ENCODE measurements at regions not wholly inside any gene's neighbourhood (a gene's known extent, or its start where the extent isn't known, plus 50 kb on each side); places are given as distances from the start of the nearest gene placed in this dataset.

DNA sequence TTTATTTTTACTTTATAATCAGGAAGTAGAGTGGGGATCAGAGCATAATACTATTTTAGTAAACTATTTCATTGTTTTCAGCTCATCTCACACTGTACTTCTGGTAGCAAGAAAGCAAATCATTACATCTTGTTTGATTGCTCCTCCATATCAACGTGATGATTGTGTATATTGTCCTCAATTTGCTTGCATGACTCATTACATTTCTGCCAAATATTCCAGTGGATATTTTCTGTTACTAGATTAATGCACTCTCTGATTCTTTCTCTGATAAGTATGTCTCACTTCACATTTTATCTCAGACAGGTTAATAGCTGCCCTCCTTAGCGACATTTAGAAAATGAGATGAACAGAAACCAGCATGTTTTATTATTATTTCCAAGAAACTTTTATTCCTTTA is 1145.3 kb downstream of the OTOL1 start:
- no peak for DNase-seq (ENCODE audit: low read depth)
- TF ChIP-seq, protein P1, sequence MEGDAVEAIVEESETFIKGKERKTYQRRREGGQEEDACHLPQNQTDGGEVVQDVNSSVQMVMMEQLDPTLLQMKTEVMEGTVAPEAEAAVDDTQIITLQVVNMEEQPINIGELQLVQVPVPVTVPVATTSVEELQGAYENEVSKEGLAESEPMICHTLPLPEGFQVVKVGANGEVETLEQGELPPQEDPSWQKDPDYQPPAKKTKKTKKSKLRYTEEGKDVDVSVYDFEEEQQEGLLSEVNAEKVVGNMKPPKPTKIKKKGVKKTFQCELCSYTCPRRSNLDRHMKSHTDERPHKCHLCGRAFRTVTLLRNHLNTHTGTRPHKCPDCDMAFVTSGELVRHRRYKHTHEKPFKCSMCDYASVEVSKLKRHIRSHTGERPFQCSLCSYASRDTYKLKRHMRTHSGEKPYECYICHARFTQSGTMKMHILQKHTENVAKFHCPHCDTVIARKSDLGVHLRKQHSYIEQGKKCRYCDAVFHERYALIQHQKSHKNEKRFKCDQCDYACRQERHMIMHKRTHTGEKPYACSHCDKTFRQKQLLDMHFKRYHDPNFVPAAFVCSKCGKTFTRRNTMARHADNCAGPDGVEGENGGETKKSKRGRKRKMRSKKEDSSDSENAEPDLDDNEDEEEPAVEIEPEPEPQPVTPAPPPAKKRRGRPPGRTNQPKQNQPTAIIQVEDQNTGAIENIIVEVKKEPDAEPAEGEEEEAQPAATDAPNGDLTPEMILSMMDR (IDR thresholded peaks at IDR 0.05; ENCODE audit: control insufficient read depth, extremely low read depth, insufficient read depth): no peak
- no peak overlapping the region for H3K4me3 ChIP-seq (ENCODE audit: low read depth, low read length)

DNA sequence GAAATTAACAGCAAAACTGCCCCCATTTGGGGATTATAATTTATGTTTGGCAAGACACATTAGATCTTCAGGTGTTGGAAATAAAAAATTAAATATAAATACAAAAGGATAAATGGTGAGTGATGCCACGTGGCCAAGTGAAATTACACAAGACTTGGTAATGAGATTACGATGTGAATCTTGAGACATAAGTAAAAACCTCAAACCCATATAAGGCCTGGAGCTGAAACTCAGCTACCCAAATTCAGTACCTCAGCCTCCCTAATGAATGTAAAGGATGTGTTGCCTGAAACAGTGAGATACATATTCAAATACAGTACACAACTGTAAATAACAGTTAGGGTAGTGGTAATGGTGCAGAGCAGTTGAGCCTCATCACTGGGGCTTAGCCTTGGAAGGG is 1146.6 kb downstream of the OTOL1 start:
- H3K4me3 ChIP-seq (ENCODE audit: low read depth, low read length): no peak overlapping the region
- no peak for DNase-seq (ENCODE audit: low read depth)
- TF ChIP-seq, protein P1 (IDR thresholded peaks at IDR 0.05; ENCODE audit: control insufficient read depth, extremely low read depth, insufficient read depth): no peak

DNA sequence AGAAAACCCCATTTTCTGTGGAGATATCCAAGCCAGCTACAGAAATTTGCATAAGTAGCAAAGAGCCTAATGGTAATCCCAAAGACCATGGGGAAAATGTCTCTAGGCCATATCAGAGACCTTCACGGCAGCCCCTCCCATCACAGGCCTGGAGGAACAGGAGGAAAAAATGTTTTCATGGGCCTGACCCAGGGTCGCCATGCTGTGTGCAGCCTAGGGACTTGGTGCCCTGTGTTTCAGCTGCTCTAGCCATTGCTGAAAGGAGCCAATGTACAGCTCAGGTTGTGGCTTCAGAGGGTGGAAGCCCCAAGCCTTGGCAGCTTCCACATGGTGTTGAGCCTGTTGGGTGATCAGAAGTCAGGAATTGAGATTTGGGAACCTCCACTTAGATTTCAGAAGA is 1150.7 kb downstream of the OTOL1 start:
- H3K4me3 ChIP-seq (ENCODE audit: low read depth, low read length): no peak overlapping the region
- DNase-seq (ENCODE audit: low read depth): no peak
- TF ChIP-seq, protein P1 (IDR thresholded peaks at IDR 0.05; ENCODE audit: control insufficient read depth, extremely low read depth, insufficient read depth): no peak

DNA sequence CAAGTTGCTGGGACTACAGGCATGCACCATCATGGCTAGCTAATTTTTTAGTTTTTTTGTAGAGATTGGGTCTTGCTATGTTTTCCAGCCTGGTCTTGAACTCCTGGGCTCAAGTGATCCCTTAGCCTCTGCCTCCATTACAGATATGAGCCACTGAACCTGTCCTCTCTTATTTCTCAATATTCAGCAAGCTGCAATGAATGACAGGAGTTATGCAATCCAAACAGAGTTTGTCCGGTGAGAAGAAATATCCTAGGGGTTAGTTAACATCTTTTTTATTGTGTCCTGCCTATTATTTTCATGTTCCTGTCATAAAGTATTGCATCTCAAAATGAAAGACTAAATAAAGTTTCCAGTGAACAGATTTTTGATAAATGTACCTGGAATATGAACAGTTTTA is 1161.4 kb downstream of the OTOL1 start:
- TF ChIP-seq, protein P1 (IDR thresholded peaks at IDR 0.05; ENCODE audit: control insufficient read depth, extremely low read depth, insufficient read depth): no peak
- no peak for DNase-seq (ENCODE audit: low read depth)

DNA sequence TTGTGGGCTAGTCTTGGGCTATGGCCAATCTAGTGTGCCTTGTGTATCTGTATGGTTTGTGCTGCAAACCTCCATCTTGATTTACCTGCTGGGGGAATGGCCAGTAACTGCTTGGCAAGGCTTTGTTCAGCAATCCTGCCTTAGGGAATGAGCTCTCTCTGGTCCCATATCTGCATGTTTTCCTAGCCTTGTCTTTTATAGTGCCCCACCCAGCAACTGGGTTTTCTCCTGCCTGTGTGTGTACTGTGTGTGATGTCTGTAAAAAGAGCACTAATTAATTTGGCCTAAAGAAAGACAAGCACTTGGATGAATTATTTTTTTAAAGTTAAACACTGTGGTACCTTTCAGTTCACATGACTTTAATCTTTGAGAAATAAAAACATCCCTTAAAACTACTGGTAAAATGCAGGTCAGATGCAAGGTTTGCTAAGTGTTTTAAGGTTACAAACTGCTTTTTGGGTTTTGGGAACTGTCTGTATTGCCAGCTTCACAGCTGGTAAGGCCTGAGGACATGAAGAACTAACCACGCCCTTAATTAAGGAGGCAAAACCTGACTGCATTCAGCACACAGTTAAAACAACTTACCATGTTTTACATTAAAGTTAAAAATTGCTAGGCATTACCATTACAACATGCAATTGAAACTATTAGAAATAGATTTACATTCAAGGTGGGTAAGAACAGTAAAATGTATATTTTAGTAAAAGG is 1169.2 kb downstream of the OTOL1 start:
- no peak overlapping the region for H3K4me3 ChIP-seq (ENCODE audit: low read depth, low read length)
- TF ChIP-seq, protein P1 (IDR thresholded peaks at IDR 0.05; ENCODE audit: control insufficient read depth, extremely low read depth, insufficient read depth): no peak
- DNase-seq (ENCODE audit: low read depth): no peak

More for the DNA sequence above, 1161.4 kb downstream of the OTOL1 start:
- no peak overlapping the region for H3K4me3 ChIP-seq (ENCODE audit: low read depth, low read length)

DNA sequence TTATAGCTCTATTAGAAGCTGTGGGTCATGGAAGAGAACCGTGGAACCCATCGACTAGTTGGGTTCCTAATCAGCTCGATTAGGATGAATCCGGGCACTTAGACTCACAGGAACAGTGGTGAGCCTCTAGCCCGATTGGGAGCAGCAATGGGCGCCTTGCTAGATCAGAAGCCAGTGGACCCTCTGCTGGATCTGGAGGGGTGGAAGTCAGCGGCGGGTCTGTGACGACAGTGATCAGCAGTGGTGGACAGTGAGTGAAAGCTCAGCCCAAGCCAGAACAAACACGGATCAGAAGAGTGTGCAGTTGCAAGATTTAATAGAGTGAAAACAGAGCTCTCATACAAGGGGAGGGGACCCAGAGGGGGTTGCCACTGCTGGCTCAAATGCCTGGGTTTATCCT is 1170.2 kb downstream of the OTOL1 start:
- H3K4me3 ChIP-seq (ENCODE audit: low read depth, low read length): no peak overlapping the region
- TF ChIP-seq, protein P1 (IDR thresholded peaks at IDR 0.05; ENCODE audit: control insufficient read depth, extremely low read depth, insufficient read depth): no peak
- no peak for DNase-seq (ENCODE audit: low read depth)

DNA sequence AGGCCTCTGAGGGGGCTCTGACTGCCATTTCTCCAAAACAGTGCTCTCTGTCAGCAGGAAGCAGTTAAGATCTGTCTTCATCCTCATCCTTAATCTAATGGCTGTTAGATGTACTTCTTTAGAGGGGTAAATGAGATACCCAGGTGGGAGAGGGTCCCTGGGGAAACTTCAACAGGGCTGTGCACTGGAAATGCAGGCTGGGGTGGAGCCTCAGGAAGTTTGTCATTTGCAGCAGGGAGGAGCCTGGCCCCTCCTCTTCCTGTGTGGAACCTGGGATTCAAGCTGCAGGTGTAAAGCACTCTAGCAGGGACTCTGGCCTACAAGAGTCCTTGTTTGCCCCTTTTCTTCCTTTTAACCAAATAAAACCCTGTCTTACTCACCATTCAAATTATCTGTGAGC is 1173.6 kb downstream of the OTOL1 start:
- no peak overlapping the region for H3K4me3 ChIP-seq (ENCODE audit: low read depth, low read length)
- no peak for DNase-seq (ENCODE audit: low read depth)
- TF ChIP-seq, protein P1 (IDR thresholded peaks at IDR 0.05; ENCODE audit: control insufficient read depth, extremely low read depth, insufficient read depth): no peak

All from LNCaP clone FGC (cell line).